Lower lobe of right lung (tissue), 2 donors: ENCODE measurements at regions not wholly inside any gene's neighbourhood (a gene's known extent, or its start where the extent isn't known, plus 50 kb on each side); places are given as distances from the start of the nearest gene placed in this dataset.

ENCODE experiments used
- ATAC-seq, 2 donors: fragments of 200-7000 bp; cut with Tn5 transposase; one replicate each; pipeline ENCODE4 v1.9.1; 2020 to 2022; ENCODE audit warnings: mild to moderate bottlenecking in 2 of 2, moderate library complexity in 2 of 2
- DNase-seq: peaks from one replicate; pipeline ENCODE4 v3.0.0-alpha.2; 2020
- H3K27ac ChIP-seq: fragments of 200-600 bp; one replicate; pipeline ENCODE4 v1.8.0; 2022
- H3K27me3 ChIP-seq: fragments of 200-600 bp; one replicate; pipeline ENCODE4 v1.8.0; 2022; ENCODE audit warnings: low read depth
- H3K36me3 ChIP-seq: fragments of 200-600 bp; one replicate; pipeline ENCODE4 v1.8.0; 2022; ENCODE audit warnings: mild to moderate bottlenecking
- H3K4me1 ChIP-seq: fragments of 200-600 bp; one replicate; pipeline ENCODE4 v1.8.0; 2022
- H3K4me3 ChIP-seq: fragments of 200-600 bp; one replicate; pipeline ENCODE4 v1.8.0; 2022; ENCODE audit warnings: mild to moderate bottlenecking
- H3K9me3 ChIP-seq: fragments of 200-600 bp; one replicate; pipeline ENCODE4 v1.8.0; 2022
- intact Hi-C: fragments of 100-400 bp; cut with DNase I; formaldehyde crosslinking; loops from one replicate; pipeline ENCODE4 v1.11.0; 2022
- TF ChIP-seq, protein P1 (sequence below): fragments of 200-600 bp; IDR thresholded peaks from one replicate; pipeline ENCODE4 v1.8.0; 2022; ENCODE audit warnings: antibody characterized with exemption, mild to moderate bottlenecking
- donor health status: DM: no; HTN: yes; CAD: no; lungs with severe emphysema.

- DNase-seq: no peak
- H3K27ac ChIP-seq: no peak overlapping the region
- no peaks in the 10 kb centered on the region for H3K4me1 ChIP-seq
- no peak overlapping the region for H3K4me3 ChIP-seq
- no peak for ATAC-seq
- TF ChIP-seq, protein P1, sequence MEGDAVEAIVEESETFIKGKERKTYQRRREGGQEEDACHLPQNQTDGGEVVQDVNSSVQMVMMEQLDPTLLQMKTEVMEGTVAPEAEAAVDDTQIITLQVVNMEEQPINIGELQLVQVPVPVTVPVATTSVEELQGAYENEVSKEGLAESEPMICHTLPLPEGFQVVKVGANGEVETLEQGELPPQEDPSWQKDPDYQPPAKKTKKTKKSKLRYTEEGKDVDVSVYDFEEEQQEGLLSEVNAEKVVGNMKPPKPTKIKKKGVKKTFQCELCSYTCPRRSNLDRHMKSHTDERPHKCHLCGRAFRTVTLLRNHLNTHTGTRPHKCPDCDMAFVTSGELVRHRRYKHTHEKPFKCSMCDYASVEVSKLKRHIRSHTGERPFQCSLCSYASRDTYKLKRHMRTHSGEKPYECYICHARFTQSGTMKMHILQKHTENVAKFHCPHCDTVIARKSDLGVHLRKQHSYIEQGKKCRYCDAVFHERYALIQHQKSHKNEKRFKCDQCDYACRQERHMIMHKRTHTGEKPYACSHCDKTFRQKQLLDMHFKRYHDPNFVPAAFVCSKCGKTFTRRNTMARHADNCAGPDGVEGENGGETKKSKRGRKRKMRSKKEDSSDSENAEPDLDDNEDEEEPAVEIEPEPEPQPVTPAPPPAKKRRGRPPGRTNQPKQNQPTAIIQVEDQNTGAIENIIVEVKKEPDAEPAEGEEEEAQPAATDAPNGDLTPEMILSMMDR: no peak
- intact Hi-C loops: no loop called here
- H3K27me3 ChIP-seq: no peaks in the 10 kb centered on the region
- no peaks in the 10 kb centered on the region for H3K9me3 ChIP-seq
- no peaks in the 10 kb centered on the region for H3K36me3 ChIP-seq
Observed at GRCh38 chr3:94609908-94610307, 547.0 kb downstream of the NSUN3 start.

DNA sequence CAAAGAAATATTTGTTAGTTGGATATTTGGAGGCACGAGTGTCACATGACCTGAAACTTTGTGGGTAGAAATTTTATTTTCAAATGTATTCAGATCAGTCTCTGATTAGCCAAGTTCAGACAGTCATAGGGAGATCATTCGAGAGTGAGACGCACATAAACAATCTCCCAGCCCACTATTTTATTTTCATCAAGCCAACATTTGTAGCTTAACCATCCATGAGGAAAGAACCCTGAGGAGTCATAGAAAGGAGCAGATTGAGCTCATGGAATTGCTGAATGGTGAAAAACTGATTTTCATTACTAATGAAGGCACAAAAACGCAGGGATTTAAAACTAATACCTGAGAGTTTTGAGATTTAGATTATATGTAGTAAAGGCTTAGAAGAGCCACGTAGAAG lies 548.7 kb downstream of the NSUN3 start:
- Histone ChIP-seq H3K27ac (no peak overlapping the region), H3K36me3 (no peaks in the 10 kb centered on the region), H3K27me3 (no peaks in the 10 kb centered on the region), H3K4me3 (no peak overlapping the region), H3K9me3 (no peaks in the 10 kb centered on the region), H3K4me1 (no peaks in the 10 kb centered on the region)
- no peak for DNase-seq
- TF ChIP-seq, protein P1: no peak
- intact Hi-C loops: no loop called here
- ATAC-seq: no peak

DNA sequence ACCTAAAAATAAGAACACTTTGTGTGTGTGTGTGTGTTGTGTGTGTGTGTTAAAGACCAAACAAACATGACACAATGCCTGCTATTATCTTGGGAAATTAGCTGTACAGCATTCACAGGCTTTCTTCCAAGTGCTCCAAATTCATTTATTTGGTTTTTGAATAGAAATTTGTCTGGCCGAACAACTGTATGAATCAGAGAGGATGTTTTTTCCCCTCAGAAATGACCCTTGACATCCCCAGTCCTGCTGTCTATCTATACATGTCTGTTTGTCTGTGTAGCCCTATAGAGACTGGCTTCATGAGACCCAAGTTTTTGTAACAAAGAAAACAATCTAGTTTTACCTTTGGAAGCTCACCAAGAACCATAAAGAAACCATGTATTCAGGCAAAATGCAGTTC lies 549.8 kb downstream of the NSUN3 start:
- intact Hi-C loops: no loop called here
- Histone ChIP-seq H3K4me3 (no peak overlapping the region), H3K4me1 (no peaks in the 10 kb centered on the region), H3K9me3 (no peaks in the 10 kb centered on the region), H3K36me3 (no peaks in the 10 kb centered on the region), H3K27me3 (no peaks in the 10 kb centered on the region), H3K27ac (no peak overlapping the region)
- TF ChIP-seq, protein P1: no peak
- ATAC-seq: no peak
- DNase-seq: no peak

DNA sequence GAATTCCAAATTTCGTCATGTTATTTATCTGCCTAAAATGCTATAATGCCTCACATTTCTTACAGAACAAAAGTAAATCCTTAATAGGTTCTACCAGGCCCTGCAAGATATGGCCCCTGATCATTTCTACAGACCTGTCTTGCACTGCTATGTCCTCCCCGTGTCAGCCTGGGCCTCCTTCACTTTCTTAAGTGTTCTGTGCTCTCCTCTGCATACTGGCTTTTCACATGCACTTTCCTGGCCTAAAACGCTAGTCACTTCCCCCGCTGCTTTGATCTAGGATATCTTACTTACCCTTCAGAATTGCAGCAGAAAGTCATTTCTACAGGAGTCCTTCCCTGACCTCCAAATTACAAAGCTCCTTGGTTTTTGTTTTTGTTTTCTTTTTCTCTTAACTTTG lies 551.3 kb downstream of the NSUN3 start:
- no peak for ATAC-seq
- intact Hi-C loops: no loop called here
- Histone ChIP-seq H3K27me3 (no peaks in the 10 kb centered on the region), H3K4me1 (no peaks in the 10 kb centered on the region), H3K9me3 (no peaks in the 10 kb centered on the region), H3K4me3 (no peak overlapping the region), H3K27ac (no peak overlapping the region), H3K36me3 (no peaks in the 10 kb centered on the region)
- TF ChIP-seq, protein P1: no peak
- no peak for DNase-seq

GRCh38 chr3:94615275-94616065 lies 552.6 kb downstream of the NSUN3 start:
- ATAC-seq (no peak), DNase-seq (no peak)
- no peaks in the 10 kb centered on the region for H3K27me3 ChIP-seq
- intact Hi-C loops: no loop called here
- no peak overlapping the region for H3K27ac ChIP-seq
- no peaks in the 10 kb centered on the region for H3K36me3 ChIP-seq
- TF ChIP-seq, protein P1: no peak
- no peaks in the 10 kb centered on the region for H3K9me3 ChIP-seq
- H3K4me3 ChIP-seq: no peak overlapping the region
- no peaks in the 10 kb centered on the region for H3K4me1 ChIP-seq
